Epithelial cell of esophagus (primary cell): ENCODE measurements at regions not wholly inside any gene's neighbourhood (a gene's known extent, or its start where the extent isn't known, plus 50 kb on each side); places are given as distances from the start of the nearest gene placed in this dataset.
A peak's percentile ranks its signal among the peaks of the same experiment; 100 is the strongest.

Experiments
- DNase-seq: peaks from one replicate; pipeline ENCODE4 v3.0.0; 2010; ENCODE audit warnings: low read depth
- H3K4me3 ChIP-seq: 2 replicates; pipeline ENCODE4 v1.5.1; 2011; ENCODE audit warnings: mild to moderate bottlenecking, low read length, control low read depth
- CTCF ChIP-seq: IDR thresholded peaks from 2 replicates; pipeline ENCODE4 v1.5.1; 2011; ENCODE audit warnings: low read depth, mild to moderate bottlenecking, low read length, control low read depth, inconsistent platforms; ENCODE audit not compliant: insufficient read depth; ENCODE audit errors: missing control alignments

DNA sequence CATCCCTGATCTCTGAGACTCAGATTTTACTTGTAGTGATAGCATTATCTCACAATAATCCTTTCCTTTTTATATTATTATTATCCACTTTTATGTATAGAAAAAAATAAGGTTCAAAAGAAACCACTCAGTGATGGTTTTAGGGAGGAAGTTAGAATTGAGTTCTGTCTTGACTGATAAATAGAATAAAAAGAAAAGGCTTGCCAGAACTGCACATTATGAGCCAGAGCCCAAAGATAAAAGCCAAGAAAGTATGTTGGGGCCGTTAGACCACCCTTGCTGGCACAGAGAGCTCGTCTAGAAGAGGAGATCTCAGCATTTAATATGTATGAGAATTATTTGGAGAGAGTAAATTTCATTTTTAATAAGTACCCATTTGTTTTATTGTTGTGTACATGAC lies 103.2 kb downstream of the TSPAN8 start:
- DNase-seq: no peak
- no peak for TF ChIP-seq CTCF
- no peak overlapping the region for H3K4me3 ChIP-seq

GRCh38 chr12:71046215-71046614 lies 111.6 kb downstream of the TSPAN8 start:
- no peak overlapping the region for H3K4me3 ChIP-seq
- peak; percentile 56 for DNase-seq
- no peak for TF ChIP-seq CTCF

DNA sequence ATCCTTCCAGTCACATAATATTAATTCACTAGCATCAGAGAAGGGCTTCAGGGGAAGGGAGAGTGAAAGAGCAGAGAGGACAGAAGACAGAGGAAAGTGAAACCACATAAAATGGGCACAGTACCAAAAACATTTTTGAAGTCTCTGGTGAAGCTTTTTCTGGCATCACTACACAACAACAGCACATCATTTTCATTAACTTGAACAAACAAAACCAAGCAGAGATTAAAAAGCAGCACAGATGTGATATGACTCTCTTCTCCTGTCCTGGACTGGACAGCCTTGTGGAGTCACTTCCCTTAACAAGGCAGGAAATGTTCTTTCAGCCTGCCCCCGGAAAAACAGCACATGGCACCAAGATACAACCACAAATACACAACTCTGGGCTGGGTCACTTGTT lies 112.0 kb downstream of the TSPAN8 start:
- H3K4me3 ChIP-seq: no peak overlapping the region
- peak; percentile 10 for DNase-seq
- TF ChIP-seq CTCF: no peak

- no peak for DNase-seq
- H3K4me3 ChIP-seq: no peak overlapping the region
- no peak for TF ChIP-seq CTCF
Measured at GRCh38 chr12:71041476-71041875, 116.3 kb downstream of the TSPAN8 start.

DNA sequence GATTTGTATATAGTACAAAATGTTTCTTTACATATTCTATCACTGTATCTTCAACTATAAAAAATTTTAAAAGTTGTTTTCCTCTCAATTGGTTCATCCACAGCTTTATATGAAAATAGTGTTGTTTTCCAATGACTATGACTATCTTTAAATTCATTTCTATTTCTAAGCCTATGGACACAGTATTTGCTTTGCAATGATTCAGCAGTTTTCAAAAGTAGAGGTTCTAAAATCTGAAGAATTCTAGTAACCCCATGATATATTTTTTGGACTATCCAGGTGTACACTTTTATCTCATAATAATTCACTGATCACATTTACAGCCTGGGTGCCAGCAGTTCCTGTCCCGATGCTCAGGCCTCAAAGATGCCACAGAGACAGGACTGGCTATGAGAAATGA lies 118.4 kb upstream of the PTPRR start:
- no peak for TF ChIP-seq CTCF
- H3K4me3 ChIP-seq: no peak overlapping the region
- no peak for DNase-seq

GRCh38 chr12:71036526-71036925 lies 116.0 kb upstream of the PTPRR start:
- no peak overlapping the region for H3K4me3 ChIP-seq
- DNase-seq: no peak
- TF ChIP-seq CTCF: no peak

- TF ChIP-seq CTCF: no peak
- DNase-seq: no peak
- H3K4me3 ChIP-seq: no peak overlapping the region
Measured at GRCh38 chr12:71032933-71033332, 112.4 kb upstream of the PTPRR start.
